Caco-2 (cell line): ENCODE measurements at regions not wholly inside any gene's neighbourhood (a gene's known extent, or its start where the extent isn't known, plus 50 kb on each side); places are given as distances from the start of the nearest gene placed in this dataset.

Experiments
- BruUV-seq: library from RNA; stranded (reverse); fragments of 400-500 nt; replicated peaks from 2 replicates; lab custom pipeline; 2021; lab: Mats Ljungman, UMichigan
- CTCF ChIA-PET: fragments of 300-600 bp; sonication (Branson Sonifier 250); formaldehyde crosslinking; loops from one replicate; lab custom pipeline; 2022; ENCODE audit warnings: antibody characterized with exemption; lab: Charles Lee
- POLR2A ChIA-PET: fragments of 300-600 bp; sonication (Branson Sonifier 250); formaldehyde crosslinking; loops from one replicate; lab custom pipeline; 2022; ENCODE audit warnings: antibody characterized with exemption; lab: Charles Lee
- DNase-seq, 2 experiments: peaks; one replicate each; pipeline versions ENCODE4 v3.0.0 to v3.0.0-alpha.2; 2020 to 2022
- H3K27me3 ChIP-seq: replicated peaks from 2 replicates; pipeline ENCODE4 v1.6.0; 2011; ENCODE audit warnings: low read length; ENCODE audit not compliant: control insufficient read depth, insufficient read depth
- H3K36me3 ChIP-seq: 2 replicates; pipeline ENCODE4 v1.5.1; 2011; ENCODE audit warnings: low read length; ENCODE audit not compliant: control insufficient read depth, insufficient read depth
- H3K4me1 ChIP-seq: fragments of 250-450 bp; sonication (Bioruptor Pico); 2 replicates; pipeline ENCODE4 v1.5.1; 2020; ENCODE audit warnings: mild to moderate bottlenecking
- H3K4me3 ChIP-seq: 2 replicates; pipeline ENCODE4 v1.5.1; 2011; ENCODE audit warnings: low read depth, mild to moderate bottlenecking, control low read depth, low read length
- H3K9me3 ChIP-seq: fragments of 250-450 bp; sonication (Bioruptor Pico); 2 replicates; pipeline ENCODE4 v1.5.1; 2020; ENCODE audit warnings: mild to moderate bottlenecking, moderate library complexity
- H3K27ac Mint-ChIP-seq: one replicate; pipeline ENCODE4 v1.8.0; 2022; ENCODE audit warnings: mixed read lengths; ENCODE audit not compliant: unreplicated experiment
- H3K27me3 Mint-ChIP-seq: one replicate; pipeline ENCODE4 v1.8.0; 2022; ENCODE audit warnings: mixed read lengths; ENCODE audit not compliant: insufficient read depth, unreplicated experiment
- H3K36me3 Mint-ChIP-seq: one replicate; pipeline ENCODE4 v1.8.0; 2022; ENCODE audit warnings: mild to moderate bottlenecking, mixed read lengths; ENCODE audit not compliant: insufficient read depth, unreplicated experiment
- H3K4me1 Mint-ChIP-seq: one replicate; pipeline ENCODE4 v1.8.0; 2022; ENCODE audit warnings: low read depth, mixed read lengths; ENCODE audit not compliant: unreplicated experiment
- H3K4me3 Mint-ChIP-seq: one replicate; pipeline ENCODE4 v1.8.0; 2022; ENCODE audit warnings: mild to moderate bottlenecking, moderate library complexity, mixed read lengths; ENCODE audit not compliant: unreplicated experiment
- H3K9me3 Mint-ChIP-seq: one replicate; pipeline ENCODE4 v1.8.0; 2022; ENCODE audit warnings: mixed read lengths; ENCODE audit not compliant: unreplicated experiment
- intact Hi-C: fragments of 100-400 bp; cut with micrococcal nuclease; formaldehyde crosslinking; loops from one replicate; pipeline ENCODE4 v1.10.0; 2022; ENCODE audit not compliant: unreplicated experiment
- TF ChIP-seq, protein P1 (sequence below), 2 experiments: fragments of 200-600 bp in 1 of 2; IDR thresholded peaks; 1 replicate in 1 of 2; 2 replicates in 1 of 2; pipeline versions ENCODE4 v1.5.1 to v1.8.0; 2011 to 2022; ENCODE audit warnings: antibody characterized with exemption in 1 of 2, control low read depth in 1 of 2, inconsistent platforms in 1 of 2, low read depth in 1 of 2, low read length in 1 of 2, mild to moderate bottlenecking in 1 of 2, moderate library complexity in 1 of 2; ENCODE audit not compliant: insufficient read depth in 1 of 2, severe bottlenecking in 1 of 2, unreplicated experiment in 1 of 2

DNA sequence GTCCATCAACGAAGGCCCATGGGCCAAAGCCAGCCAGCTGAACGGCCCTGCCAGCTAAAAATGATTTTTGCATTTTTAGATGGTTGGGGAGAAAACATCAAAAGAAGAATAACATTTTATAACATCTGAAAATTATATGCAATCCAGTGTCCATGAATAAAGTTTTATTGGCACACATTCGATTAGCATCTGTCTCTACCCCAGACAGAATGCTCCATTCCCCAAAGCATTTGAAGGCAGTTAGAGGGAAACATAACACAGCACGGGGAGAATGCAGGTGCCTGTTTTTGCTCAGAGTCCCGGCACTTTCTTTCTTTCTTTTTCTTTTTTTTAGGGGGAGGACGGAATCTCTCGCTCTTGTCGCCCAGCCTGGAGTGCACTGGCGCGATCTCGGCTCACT, 110.7 kb downstream of the ZNF664 start:
- Histone ChIP-seq H3K4me1 (no peaks in the 10 kb centered on the region), H3K27me3 (no peaks in the 10 kb centered on the region), H3K4me3 (no peak overlapping the region), H3K36me3 (no peaks in the 10 kb centered on the region), H3K9me3 (no peaks in the 10 kb centered on the region)
- Mint-ChIP-seq H3K9me3 (no peaks in the 10 kb centered on the region), H3K4me3 (no peak overlapping the region), H3K27me3 (no peaks in the 10 kb centered on the region), H3K4me1 (no peaks in the 10 kb centered on the region), H3K36me3 (no peaks in the 10 kb centered on the region), H3K27ac (no peak overlapping the region)
- intact Hi-C loops, result no loop called here
- TF ChIP-seq, protein P1, sequence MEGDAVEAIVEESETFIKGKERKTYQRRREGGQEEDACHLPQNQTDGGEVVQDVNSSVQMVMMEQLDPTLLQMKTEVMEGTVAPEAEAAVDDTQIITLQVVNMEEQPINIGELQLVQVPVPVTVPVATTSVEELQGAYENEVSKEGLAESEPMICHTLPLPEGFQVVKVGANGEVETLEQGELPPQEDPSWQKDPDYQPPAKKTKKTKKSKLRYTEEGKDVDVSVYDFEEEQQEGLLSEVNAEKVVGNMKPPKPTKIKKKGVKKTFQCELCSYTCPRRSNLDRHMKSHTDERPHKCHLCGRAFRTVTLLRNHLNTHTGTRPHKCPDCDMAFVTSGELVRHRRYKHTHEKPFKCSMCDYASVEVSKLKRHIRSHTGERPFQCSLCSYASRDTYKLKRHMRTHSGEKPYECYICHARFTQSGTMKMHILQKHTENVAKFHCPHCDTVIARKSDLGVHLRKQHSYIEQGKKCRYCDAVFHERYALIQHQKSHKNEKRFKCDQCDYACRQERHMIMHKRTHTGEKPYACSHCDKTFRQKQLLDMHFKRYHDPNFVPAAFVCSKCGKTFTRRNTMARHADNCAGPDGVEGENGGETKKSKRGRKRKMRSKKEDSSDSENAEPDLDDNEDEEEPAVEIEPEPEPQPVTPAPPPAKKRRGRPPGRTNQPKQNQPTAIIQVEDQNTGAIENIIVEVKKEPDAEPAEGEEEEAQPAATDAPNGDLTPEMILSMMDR (IDR thresholded peaks at IDR 0.05; ENCODE audit: insufficient read depth in 1 of 2, low read depth in 1 of 2, low read length in 1 of 2, severe bottlenecking in 1 of 2, unreplicated experiment in 1 of 2), result no peak
- DNase-seq, result no peak
- ChIA-PET POLR2A (no interaction called here), CTCF (no interaction called here)
- no TSS peak for BruUV-seq

DNA sequence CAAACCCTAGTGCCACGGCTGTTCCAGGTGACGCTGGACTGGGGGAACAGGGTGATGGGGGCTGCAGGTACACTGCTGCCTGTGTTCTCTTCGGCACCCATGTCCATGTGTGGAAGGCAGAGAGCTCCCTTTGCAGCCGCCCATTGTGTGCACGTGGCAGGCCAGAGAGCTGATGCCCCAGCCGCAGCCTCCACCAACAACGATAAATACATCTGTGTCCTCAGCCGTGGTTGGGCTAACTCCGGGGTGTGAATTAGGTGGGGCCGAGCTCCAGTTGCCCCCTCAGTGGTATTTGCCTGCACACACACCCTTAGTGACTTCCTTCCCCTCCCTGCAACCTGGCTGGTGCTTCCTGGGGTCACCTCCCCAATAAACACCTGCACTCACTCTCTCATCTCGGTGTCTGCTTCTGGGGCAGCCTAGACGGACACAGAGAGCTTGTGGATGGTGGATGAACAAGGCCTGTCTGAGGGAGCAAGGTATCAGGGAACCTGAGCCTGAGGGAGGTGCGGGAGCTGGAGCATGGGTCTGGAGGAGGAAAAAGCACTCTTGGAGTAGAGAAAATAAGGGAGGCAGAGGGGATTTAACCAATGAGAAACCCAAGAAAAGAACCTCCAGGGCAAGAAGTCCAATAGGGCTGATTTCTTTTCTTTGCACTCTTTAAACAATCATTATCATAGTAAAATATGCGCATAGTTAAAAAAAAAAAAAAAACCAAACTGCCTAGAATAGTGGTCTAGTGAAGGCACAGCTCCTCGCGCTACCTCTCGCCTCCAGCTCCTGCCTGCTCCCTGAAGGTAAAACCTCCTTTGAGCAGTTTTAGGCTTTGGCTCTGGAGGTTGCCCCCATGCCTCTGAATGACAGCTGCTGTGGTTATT, 112.6 kb downstream of the ZNF664 start:
- no peaks in the 10 kb centered on the region for H3K27me3 ChIP-seq
- Mint-ChIP-seq H3K36me3 (no peaks in the 10 kb centered on the region), H3K9me3 (no peaks in the 10 kb centered on the region), H3K27ac (no peak overlapping the region), H3K4me1 (no peaks in the 10 kb centered on the region), H3K4me3 (no peak overlapping the region), H3K27me3 (no peaks in the 10 kb centered on the region)
- TF ChIP-seq, protein P1 (IDR thresholded peaks at IDR 0.05; ENCODE audit: insufficient read depth in 1 of 2, low read depth in 1 of 2, low read length in 1 of 2, severe bottlenecking in 1 of 2, unreplicated experiment in 1 of 2), result no peak
- BruUV-seq, result no TSS peak
- intact Hi-C loops, result no loop called here
- no peaks in the 10 kb centered on the region for H3K9me3 ChIP-seq
- ChIA-PET CTCF (interaction anchor here (0.7 kb wide), 1 partner anchor 157 kb away, joined by 3 read pairs; no protein-coding TSS in a partner anchor), POLR2A (no interaction called here)
- no peaks in the 10 kb centered on the region for H3K36me3 ChIP-seq
- no peaks in the 10 kb centered on the region for H3K4me1 ChIP-seq
- no peak overlapping the region for H3K4me3 ChIP-seq
- no peak for DNase-seq

DNA sequence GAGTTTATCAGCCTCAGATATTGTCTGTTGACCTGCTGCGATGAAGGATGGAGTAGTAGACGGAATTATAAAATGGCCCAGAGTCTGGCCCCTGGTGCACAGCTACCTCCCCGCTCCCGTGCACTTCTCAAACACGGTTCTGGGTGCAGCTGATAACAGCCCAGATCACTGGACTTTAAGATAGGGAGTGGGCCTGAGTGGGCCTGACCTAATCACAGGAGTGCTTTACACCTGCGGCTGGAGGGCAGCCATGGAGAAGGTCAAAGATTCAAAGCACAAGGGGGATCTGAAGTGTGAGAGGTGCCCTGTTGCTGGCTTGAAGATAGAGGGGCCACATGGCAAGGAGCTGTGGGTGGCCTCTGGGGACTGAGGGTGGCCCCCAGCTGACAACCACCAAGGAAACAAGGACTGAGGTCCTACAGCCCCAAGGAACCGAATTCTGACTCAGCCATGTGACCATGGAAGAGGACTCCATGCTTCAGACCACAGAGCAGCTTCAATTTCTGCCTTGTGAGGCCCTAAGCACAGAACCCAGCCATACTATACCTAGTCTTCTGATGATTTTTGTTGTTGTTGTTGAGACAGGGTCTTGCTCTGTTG, 113.4 kb downstream of the ZNF664 start:
- TF ChIP-seq, protein P1 (IDR thresholded peaks at IDR 0.05; ENCODE audit: insufficient read depth in 1 of 2, low read depth in 1 of 2, low read length in 1 of 2, severe bottlenecking in 1 of 2, unreplicated experiment in 1 of 2), result no peak
- BruUV-seq, result no TSS peak
- no peaks in the 10 kb centered on the region for H3K36me3 ChIP-seq
- no peaks in the 10 kb centered on the region for H3K27me3 Mint-ChIP-seq
- H3K4me1 ChIP-seq, result no peaks in the 10 kb centered on the region
- H3K4me1 Mint-ChIP-seq, result no peaks in the 10 kb centered on the region
- no peak overlapping the region for H3K27ac Mint-ChIP-seq
- no peak overlapping the region for H3K4me3 ChIP-seq
- H3K36me3 Mint-ChIP-seq, result no peaks in the 10 kb centered on the region
- H3K9me3 ChIP-seq, result no peaks in the 10 kb centered on the region
- DNase-seq, result no peak
- no peaks in the 10 kb centered on the region for H3K9me3 Mint-ChIP-seq
- POLR2A ChIA-PET, result no interaction called here
- H3K4me3 Mint-ChIP-seq, result no peak overlapping the region
- CTCF ChIA-PET, result no interaction called here
- intact Hi-C loops, result no loop called here
- no peaks in the 10 kb centered on the region for H3K27me3 ChIP-seq
